ENCODE measurements at regions not wholly inside any gene's neighbourhood (a gene's known extent, or its start where the extent isn't known, plus 50 kb on each side); places are given as distances from the start of the nearest gene placed in this dataset.

DNA sequence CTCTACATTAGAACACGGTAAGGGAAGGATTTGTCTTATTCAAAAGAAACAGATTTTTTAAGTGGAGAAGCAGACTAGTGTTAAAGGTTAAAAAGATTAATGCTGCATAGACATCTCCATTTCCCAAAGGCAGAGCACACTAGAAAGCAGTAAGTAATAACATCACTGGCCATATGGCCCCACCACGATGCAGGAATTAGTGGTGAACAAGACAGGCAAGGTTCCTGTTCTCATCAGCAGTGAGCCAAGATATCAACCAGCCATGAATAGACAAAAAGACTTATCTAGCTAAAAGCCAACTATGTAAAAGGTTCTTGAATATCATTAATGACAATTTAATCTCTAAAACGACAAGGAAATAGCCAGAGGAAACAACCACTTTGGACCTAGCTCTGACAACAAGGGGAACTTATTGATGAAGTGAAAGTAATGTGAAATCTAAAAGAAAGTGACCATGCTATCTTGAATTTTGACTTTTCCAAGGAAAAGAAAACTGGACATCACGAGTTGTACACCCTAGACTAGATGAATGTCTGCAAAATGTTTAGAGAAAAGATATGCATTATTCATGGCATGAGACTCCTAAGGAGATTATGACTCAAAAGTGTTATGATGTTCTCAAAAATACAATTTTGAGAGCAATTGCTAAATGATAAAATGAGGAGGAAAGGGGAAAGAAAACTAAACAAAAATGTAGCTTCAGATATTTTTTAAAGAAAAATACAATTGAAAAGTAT, 157.9 kb upstream of the STXBP5 start:
- Histone ChIP-seq H4K20me1 (ENCODE audit: insufficient read depth, poor library complexity, severe bottlenecking) (no peaks in the 10 kb centered on the region), H3K4me2 (no peak overlapping the region), H3K9me3 (ENCODE audit: low read depth) (no peaks in the 10 kb centered on the region), H3K36me3 (replicated peaks; ENCODE audit: insufficient read depth, low read depth) (no peaks in the 10 kb centered on the region), H2AFZ (no peak overlapping the region), H3K9me2 (replicated peaks; ENCODE audit: insufficient read depth) (no peaks in the 10 kb centered on the region), H3K4me1 (ENCODE audit: insufficient read depth) (no peaks in the 10 kb centered on the region), H3K4me3 (no peak overlapping the region), H3K27ac (no peak overlapping the region), H3K79me2 (no peaks in the 10 kb centered on the region), H3K27me3 (no peaks in the 10 kb centered on the region)
- TF ChIP-seq, protein P1, sequence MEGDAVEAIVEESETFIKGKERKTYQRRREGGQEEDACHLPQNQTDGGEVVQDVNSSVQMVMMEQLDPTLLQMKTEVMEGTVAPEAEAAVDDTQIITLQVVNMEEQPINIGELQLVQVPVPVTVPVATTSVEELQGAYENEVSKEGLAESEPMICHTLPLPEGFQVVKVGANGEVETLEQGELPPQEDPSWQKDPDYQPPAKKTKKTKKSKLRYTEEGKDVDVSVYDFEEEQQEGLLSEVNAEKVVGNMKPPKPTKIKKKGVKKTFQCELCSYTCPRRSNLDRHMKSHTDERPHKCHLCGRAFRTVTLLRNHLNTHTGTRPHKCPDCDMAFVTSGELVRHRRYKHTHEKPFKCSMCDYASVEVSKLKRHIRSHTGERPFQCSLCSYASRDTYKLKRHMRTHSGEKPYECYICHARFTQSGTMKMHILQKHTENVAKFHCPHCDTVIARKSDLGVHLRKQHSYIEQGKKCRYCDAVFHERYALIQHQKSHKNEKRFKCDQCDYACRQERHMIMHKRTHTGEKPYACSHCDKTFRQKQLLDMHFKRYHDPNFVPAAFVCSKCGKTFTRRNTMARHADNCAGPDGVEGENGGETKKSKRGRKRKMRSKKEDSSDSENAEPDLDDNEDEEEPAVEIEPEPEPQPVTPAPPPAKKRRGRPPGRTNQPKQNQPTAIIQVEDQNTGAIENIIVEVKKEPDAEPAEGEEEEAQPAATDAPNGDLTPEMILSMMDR (IDR thresholded peaks at IDR 0.05; ENCODE audit: poor library complexity), result no peak
- no peak for TF ChIP-seq EZH2phosphoT487 (IDR thresholded peaks at IDR 0.05; ENCODE audit: low read depth, severe bottlenecking, unreplicated experiment)
- no peak for TF ChIP-seq EZH2 (IDR thresholded peaks at IDR 0.05; ENCODE audit: borderline replicate concordance)
- 74% methylated on average over 4 of the region's 4 CpGs for WGBS (ENCODE audit: low lambda C conversion rate, missing lambda C conversion rate)
- no peak for DNase-seq (ENCODE audit: low spot score)

DNA sequence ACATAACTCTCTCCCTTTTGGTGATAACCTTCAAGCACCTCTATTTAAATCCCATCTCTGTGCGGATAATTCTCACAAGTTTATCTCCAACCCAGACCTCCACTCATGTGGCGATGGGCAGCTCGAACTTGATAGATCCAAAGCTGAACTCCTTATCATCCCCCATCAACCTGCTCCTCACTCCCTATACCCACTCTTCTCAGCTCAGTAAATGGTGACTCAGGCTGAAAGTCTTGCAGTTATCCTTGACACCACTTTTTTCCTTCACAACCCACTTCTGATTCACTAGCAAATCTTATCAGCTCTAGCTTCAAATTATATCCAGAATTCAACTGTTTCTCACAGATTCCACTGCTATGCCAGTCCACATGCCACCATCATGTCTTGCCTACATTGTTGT, 155.3 kb upstream of the STXBP5 start:
- H3K27ac ChIP-seq, result no peak overlapping the region
- H3K4me2 ChIP-seq, result no peak overlapping the region
- H3K9me2 ChIP-seq (replicated peaks; ENCODE audit: insufficient read depth), result no peaks in the 10 kb centered on the region
- TF ChIP-seq EZH2phosphoT487 (IDR thresholded peaks at IDR 0.05; ENCODE audit: low read depth, severe bottlenecking, unreplicated experiment) (no peak), EZH2 (IDR thresholded peaks at IDR 0.05; ENCODE audit: borderline replicate concordance) (no peak)
- TF ChIP-seq, protein P1 (IDR thresholded peaks at IDR 0.05; ENCODE audit: poor library complexity), result no peak
- no peaks in the 10 kb centered on the region for H3K9me3 ChIP-seq (ENCODE audit: low read depth)
- DNase-seq (ENCODE audit: low spot score), result no peak
- H2AFZ ChIP-seq, result no peak overlapping the region
- WGBS (ENCODE audit: low lambda C conversion rate, missing lambda C conversion rate), result 92% methylated on average over 3 of the region's 3 CpGs
- H3K4me3 ChIP-seq, result no peak overlapping the region
- no peaks in the 10 kb centered on the region for H3K4me1 ChIP-seq (ENCODE audit: insufficient read depth)
- no peaks in the 10 kb centered on the region for H3K36me3 ChIP-seq (replicated peaks; ENCODE audit: insufficient read depth, low read depth)
- H3K27me3 ChIP-seq, result no peaks in the 10 kb centered on the region
- no peaks in the 10 kb centered on the region for H4K20me1 ChIP-seq (ENCODE audit: insufficient read depth, poor library complexity, severe bottlenecking)
- no peaks in the 10 kb centered on the region for H3K79me2 ChIP-seq

DNA sequence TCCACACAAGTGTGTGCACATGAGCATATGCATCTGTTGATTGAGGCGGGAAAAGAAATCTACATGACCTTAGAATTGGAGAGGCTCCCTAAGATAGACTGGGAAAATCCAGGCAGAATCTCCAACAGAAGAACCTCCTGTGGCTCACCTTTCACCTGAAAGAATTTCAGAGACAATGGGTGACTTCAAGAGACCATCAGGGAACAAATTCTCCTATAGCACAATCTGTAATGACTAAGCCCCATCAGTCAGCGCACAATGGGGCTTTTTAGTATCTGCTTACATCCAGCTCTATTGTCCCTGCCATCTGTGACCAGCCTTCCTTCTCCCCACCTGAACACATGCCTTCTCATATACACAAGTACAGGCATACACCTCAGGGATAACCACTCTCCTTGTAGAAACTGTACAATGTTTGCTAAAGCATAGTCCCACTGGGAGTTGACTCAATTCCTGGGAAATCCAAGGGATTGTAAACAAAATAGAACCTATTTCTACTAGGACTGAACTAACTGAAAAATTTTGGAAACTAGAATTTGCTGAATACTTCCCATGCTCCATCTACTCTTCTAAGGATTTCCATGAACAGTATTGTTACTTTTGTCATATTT, 150.8 kb upstream of the STXBP5 start:
- TF ChIP-seq EZH2 (IDR thresholded peaks at IDR 0.05; ENCODE audit: borderline replicate concordance), result no peak
- TF ChIP-seq, protein P1 (IDR thresholded peaks at IDR 0.05; ENCODE audit: poor library complexity), result no peak
- TF ChIP-seq EZH2phosphoT487 (IDR thresholded peaks at IDR 0.05; ENCODE audit: low read depth, severe bottlenecking, unreplicated experiment), result no peak
- Histone ChIP-seq H3K27me3 (no peaks in the 10 kb centered on the region), H3K9me3 (ENCODE audit: low read depth) (no peaks in the 10 kb centered on the region), H3K27ac (no peak overlapping the region), H2AFZ (no peak overlapping the region), H3K36me3 (replicated peaks; ENCODE audit: insufficient read depth, low read depth) (no peaks in the 10 kb centered on the region), H3K4me3 (no peak overlapping the region), H3K9me2 (replicated peaks; ENCODE audit: insufficient read depth) (no peaks in the 10 kb centered on the region), H3K4me1 (ENCODE audit: insufficient read depth) (no peaks in the 10 kb centered on the region), H3K79me2 (no peaks in the 10 kb centered on the region), H4K20me1 (ENCODE audit: insufficient read depth, poor library complexity, severe bottlenecking) (no peaks in the 10 kb centered on the region), H3K4me2 (no peak overlapping the region)
- 91% methylated on average over 2 of the region's 2 CpGs for WGBS (ENCODE audit: low lambda C conversion rate, missing lambda C conversion rate)
- no peak for DNase-seq (ENCODE audit: low spot score)

All from hepatocyte (in vitro differentiated cells).